ENCODE measurements at regions not wholly inside any gene's neighbourhood (a gene's known extent, or its start where the extent isn't known, plus 50 kb on each side); places are given as distances from the start of the nearest gene placed in this dataset.

GRCh38 chr5:121758615-121759014 lies 93.1 kb upstream of the FTMT start:
- DNase-seq, result no peak

- DNase-seq, result no peak
These were observed 89.3 kb upstream of the FTMT start for GRCh38 chr5:121762426-121762825.

- no peak for DNase-seq
These were observed 88.0 kb upstream of the FTMT start for GRCh38 chr5:121763665-121764064.

GRCh38 chr5:121780406-121780805 lies 71.3 kb upstream of the FTMT start:
- no peak for DNase-seq

- no peak for DNase-seq
These were observed 68.0 kb upstream of the FTMT start for GRCh38 chr5:121783700-121784099.

- no peak for DNase-seq
These were observed 57.9 kb upstream of the FTMT start for GRCh38 chr5:121793791-121794190.

GRCh38 chr5:121795511-121795910 lies 56.2 kb upstream of the FTMT start:
- DNase-seq, result no peak

- DNase-seq, result no peak
These were observed 53.8 kb upstream of the FTMT start for GRCh38 chr5:121797681-121798518.
